ENCODE measurements at regions not wholly inside any gene's neighbourhood (a gene's known extent, or its start where the extent isn't known, plus 50 kb on each side); places are given as distances from the start of the nearest gene placed in this dataset.

DNA sequence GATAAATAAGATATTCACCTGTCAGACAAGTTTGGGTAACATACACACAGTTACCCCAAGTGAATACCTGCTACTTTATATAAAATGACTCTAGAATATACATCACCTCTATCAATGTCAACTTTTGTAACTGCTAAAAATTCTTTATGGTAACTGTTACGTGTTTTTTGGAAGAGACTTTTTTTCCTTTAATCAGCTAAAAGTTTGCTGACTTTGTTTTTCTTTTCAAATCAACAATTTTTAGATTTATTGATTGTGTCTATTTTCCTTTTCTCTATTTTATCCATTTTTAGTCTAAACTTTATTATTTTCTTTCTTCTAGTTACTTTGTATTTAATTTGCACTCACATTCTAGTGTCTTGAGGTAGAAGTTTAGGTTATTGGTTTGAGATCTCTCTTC is 1106.6 kb upstream of the LCORL start:
- H3K4me3 ChIP-seq (ENCODE audit: low read length) = no peak overlapping the region
- DNase-seq (ENCODE audit: low read depth) = no peak
- no peak for TF ChIP-seq CTCF (IDR thresholded peaks at IDR 0.05; ENCODE audit: insufficient read depth, low read depth, low read length, missing control alignments)

DNA sequence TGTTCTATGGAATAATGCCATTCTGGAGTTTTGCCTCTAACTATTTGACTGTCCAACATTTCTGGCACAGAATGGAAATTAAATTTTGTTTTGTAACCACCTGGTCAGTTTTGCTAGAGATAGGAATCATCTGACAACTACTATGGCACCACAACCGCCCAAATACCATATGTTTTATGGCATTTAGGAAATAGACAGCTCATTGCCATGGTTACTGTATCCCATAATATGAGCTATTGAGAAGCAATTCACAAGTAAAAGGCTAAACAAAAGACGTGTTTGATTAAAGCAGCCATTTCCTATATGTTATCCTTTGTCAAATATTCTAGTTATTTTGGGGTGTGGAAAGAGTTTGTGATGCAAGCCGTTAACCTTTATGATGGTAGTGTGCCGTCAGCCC is 1105.3 kb upstream of the LCORL start:
- TF ChIP-seq CTCF (IDR thresholded peaks at IDR 0.05; ENCODE audit: insufficient read depth, low read depth, low read length, missing control alignments) = no peak
- H3K4me3 ChIP-seq (ENCODE audit: low read length) = no peak overlapping the region
- DNase-seq (ENCODE audit: low read depth) = no peak

DNA sequence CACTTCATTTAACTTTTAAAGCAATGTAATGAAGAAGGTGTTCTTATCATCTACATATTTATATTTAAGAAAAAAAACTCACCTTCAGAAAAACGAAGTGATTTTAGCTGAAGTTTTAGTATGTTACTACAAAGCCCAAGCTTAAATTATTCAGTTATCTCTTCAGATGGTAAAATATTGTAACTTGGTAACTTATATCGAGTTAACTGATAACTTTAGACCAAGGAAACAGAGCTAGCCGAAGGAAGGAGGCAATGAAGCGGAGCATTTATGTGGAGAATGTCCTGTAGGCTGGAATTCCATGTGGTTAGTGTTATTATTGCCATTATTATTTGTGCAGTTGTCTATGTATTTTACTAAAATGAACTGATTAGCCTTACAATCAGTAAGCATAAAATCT is 1102.1 kb upstream of the LCORL start:
- no peak for DNase-seq (ENCODE audit: low read depth)
- H3K4me3 ChIP-seq (ENCODE audit: low read length) = no peak overlapping the region
- no peak for TF ChIP-seq CTCF (IDR thresholded peaks at IDR 0.05; ENCODE audit: insufficient read depth, low read depth, low read length, missing control alignments)

- no peak for TF ChIP-seq CTCF (IDR thresholded peaks at IDR 0.05; ENCODE audit: insufficient read depth, low read depth, low read length, missing control alignments)
- no peak overlapping the region for H3K4me3 ChIP-seq (ENCODE audit: low read length)
- DNase-seq (ENCODE audit: low read depth) = no peak
Observed at GRCh38 chr4:19119904-19120560, 1098.5 kb upstream of the LCORL start.

- H3K4me3 ChIP-seq (ENCODE audit: low read length) = no peak overlapping the region
- no peak for DNase-seq (ENCODE audit: low read depth)
- no peak for TF ChIP-seq CTCF (IDR thresholded peaks at IDR 0.05; ENCODE audit: insufficient read depth, low read depth, low read length, missing control alignments)
Observed at GRCh38 chr4:19117022-19117421, 1095.5 kb upstream of the LCORL start.

DNA sequence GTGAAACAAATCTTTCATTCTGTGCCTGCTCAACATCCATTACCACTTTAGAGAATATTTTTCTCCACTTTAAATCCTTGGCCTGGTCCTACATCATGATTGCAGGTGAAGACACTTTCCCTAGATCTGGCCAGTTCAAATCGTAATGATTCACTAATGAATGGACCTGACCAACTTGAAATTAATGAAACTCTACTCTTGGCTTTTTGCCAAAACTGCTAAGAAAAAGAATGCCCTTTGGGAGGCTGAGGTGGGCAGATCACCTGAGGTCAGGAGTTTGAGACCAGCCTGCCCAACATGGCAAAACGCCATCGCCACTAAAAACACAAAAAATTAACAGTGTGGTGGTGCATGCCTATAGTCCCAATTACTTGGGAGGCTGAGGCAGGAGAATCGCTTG is 1082.6 kb upstream of the LCORL start:
- TF ChIP-seq CTCF (IDR thresholded peaks at IDR 0.05; ENCODE audit: insufficient read depth, low read depth, low read length, missing control alignments) = no peak
- no peak for DNase-seq (ENCODE audit: low read depth)
- no peak overlapping the region for H3K4me3 ChIP-seq (ENCODE audit: low read length)

DNA sequence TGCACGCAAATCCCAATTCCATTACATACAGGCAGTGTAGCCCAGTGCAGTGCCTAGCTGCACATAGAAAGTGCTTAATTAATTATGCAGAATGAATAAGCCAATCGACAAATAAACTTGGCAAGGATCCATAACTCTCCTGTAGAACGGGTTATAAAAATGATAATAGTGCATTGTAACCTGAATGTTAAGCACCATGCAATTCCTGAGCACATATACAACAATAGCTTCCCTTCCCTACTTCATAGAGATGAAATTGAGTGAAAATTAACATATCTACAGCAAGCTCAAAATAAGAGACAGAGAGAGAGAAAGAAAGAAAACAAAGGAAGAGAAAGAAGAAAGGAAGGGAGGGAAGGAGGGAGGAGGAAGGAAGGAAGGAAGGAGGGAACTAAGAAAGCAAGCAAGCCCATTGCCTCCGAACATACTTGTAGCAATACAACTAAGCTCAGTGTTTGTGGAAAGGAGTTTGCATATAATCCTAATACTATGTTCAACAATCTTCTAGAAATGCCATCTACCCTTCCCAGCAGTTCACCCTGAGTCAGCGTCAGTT is 1074.0 kb upstream of the LCORL start:
- TF ChIP-seq CTCF (IDR thresholded peaks at IDR 0.05; ENCODE audit: insufficient read depth, low read depth, low read length, missing control alignments) = no peak
- no peak for DNase-seq (ENCODE audit: low read depth)
- no peak overlapping the region for H3K4me3 ChIP-seq (ENCODE audit: low read length)
